GM23338 (cell line): ENCODE measurements at regions not wholly inside any gene's neighbourhood (a gene's known extent, or its start where the extent isn't known, plus 50 kb on each side); places are given as distances from the start of the nearest gene placed in this dataset.

Experiments used
- ATAC-seq: fragments of 200-7000 bp; cut with Tn5 transposase; 3 replicates; pipeline ENCODE4 v1.9.1; 2020
- DNase-seq: peaks from one replicate; pipeline ENCODE4 v3.0.0-alpha.2; 2015; ENCODE audit warnings: low spot score
- H2AFZ ChIP-seq: fragments of 200-600 bp; sonication (generic); 2 replicates; pipeline ENCODE4 v1.8.0; 2016; ENCODE audit warnings: antibody characterized with exemption, mild to moderate bottlenecking, moderate library complexity
- H3F3A ChIP-seq: fragments of 200-600 bp; sonication (generic); replicated peaks from 2 replicates; pipeline ENCODE4 v1.8.0; 2017; ENCODE audit warnings: antibody characterized with exemption, mixed run types, low read depth
- H3K27ac ChIP-seq: fragments of 200-600 bp; sonication (generic); 2 replicates; pipeline ENCODE4 v1.6.1; 2016; ENCODE audit warnings: low read depth
- H3K27me3 ChIP-seq: fragments of 200-600 bp; sonication (generic); 2 replicates; pipeline ENCODE4 v1.8.0; 2016; ENCODE audit warnings: mild to moderate bottlenecking, mixed run types, moderate library complexity; ENCODE audit not compliant: insufficient read depth
- H3K36me3 ChIP-seq: fragments of 200-600 bp; sonication (generic); 2 replicates; pipeline ENCODE4 v1.8.0; 2016; ENCODE audit warnings: mild to moderate bottlenecking; ENCODE audit not compliant: insufficient read depth
- H3K4me1 ChIP-seq: fragments of 200-600 bp; sonication (generic); 2 replicates; pipeline ENCODE4 v1.8.0; 2016; ENCODE audit warnings: mild to moderate bottlenecking, moderate library complexity; ENCODE audit not compliant: insufficient read depth
- H3K4me2 ChIP-seq: fragments of 200-600 bp; sonication (generic); 2 replicates; pipeline ENCODE4 v1.7.1; 2017; ENCODE audit warnings: mixed run types
- H3K4me3 ChIP-seq: fragments of 200-600 bp; sonication (generic); 2 replicates; pipeline ENCODE4 v1.6.1; 2016; ENCODE audit warnings: mixed run types
- H3K79me2 ChIP-seq: fragments of 200-600 bp; sonication (generic); replicated peaks from 2 replicates; pipeline ENCODE4 v1.8.0; 2017; ENCODE audit warnings: mild to moderate bottlenecking; ENCODE audit not compliant: insufficient read depth
- H3K9me2 ChIP-seq: fragments of 200-600 bp; sonication (generic); 2 replicates; pipeline ENCODE4 v1.8.0; 2017; ENCODE audit not compliant: insufficient read depth
- H4K20me1 ChIP-seq: fragments of 200-600 bp; sonication (generic); replicated peaks from 2 replicates; pipeline ENCODE4 v1.8.0; 2017; ENCODE audit warnings: mild to moderate bottlenecking; ENCODE audit not compliant: insufficient read depth
- H3K27ac Mint-ChIP-seq: 2 replicates; pipeline ENCODE4 v1.8.0; 2020; ENCODE audit warnings: inconsistent platforms, mild to moderate bottlenecking, moderate library complexity, mixed read lengths
- H3K27me3 Mint-ChIP-seq: 3 replicates; pipeline ENCODE4 v1.8.0; 2022; ENCODE audit warnings: low read depth, mild to moderate bottlenecking, moderate library complexity, mixed read lengths, inconsistent platforms; ENCODE audit not compliant: insufficient read depth, poor library complexity
- H3K36me3 Mint-ChIP-seq: 3 replicates; pipeline ENCODE4 v1.8.0; 2021; ENCODE audit warnings: low read depth, mild to moderate bottlenecking, inconsistent platforms, moderate library complexity, mixed read lengths
- H3K4me1 Mint-ChIP-seq: 3 replicates; pipeline ENCODE4 v1.8.0; 2020; ENCODE audit warnings: mild to moderate bottlenecking, inconsistent platforms, mixed read lengths
- H3K4me3 Mint-ChIP-seq: 3 replicates; pipeline ENCODE4 v1.8.0; 2021; ENCODE audit warnings: moderate library complexity, mild to moderate bottlenecking, inconsistent platforms, mixed read lengths
- H3K9me3 Mint-ChIP-seq: 3 replicates; pipeline ENCODE4 v1.8.0; 2020; ENCODE audit warnings: moderate library complexity, mild to moderate bottlenecking, inconsistent platforms, mixed read lengths
- NANOG ChIP-seq: IDR thresholded peaks from 2 replicates; pipeline ENCODE4 v1.6.1; 2016; ENCODE audit warnings: antibody characterized with exemption, borderline replicate concordance
- REST ChIP-seq: IDR thresholded peaks from one replicate; pipeline ENCODE4 v1.6.1; 2018; ENCODE audit warnings: antibody characterized with exemption; ENCODE audit not compliant: unreplicated experiment
- STAT1 ChIP-seq: IDR thresholded peaks from one replicate; pipeline ENCODE4 v1.6.1; 2016; ENCODE audit warnings: antibody characterized with exemption; ENCODE audit not compliant: unreplicated experiment
- ZNF114 ChIP-seq: fragments of 250-450 bp; sonication (Bioruptor Pico); IDR thresholded peaks from 2 replicates; pipeline ENCODE4 v1.5.0; 2020; ENCODE audit warnings: mild to moderate bottlenecking, moderate library complexity
- ZNF462 ChIP-seq: fragments of 250-450 bp; sonication (Bioruptor Pico); IDR thresholded peaks from 2 replicates; pipeline ENCODE4 v1.5.0; 2020; ENCODE audit warnings: mild to moderate bottlenecking, moderate library complexity

- H3K4me1 ChIP-seq, result peaks cover 6% of the 10 kb centered on the region; the same call in 1 of the 2 replicates
- ATAC-seq, result no peak
- Mint-ChIP-seq H3K4me1 (peaks cover 16% of the 10 kb centered on the region), H3K9me3 (no peaks in the 10 kb centered on the region), H3K27ac (no peak overlapping the region), H3K36me3 (peaks cover 3% of the 10 kb centered on the region; the same call in 1 of the 3 replicates), H3K27me3 (no peaks in the 10 kb centered on the region), H3K4me3 (no peak overlapping the region)
- no peaks in the 10 kb centered on the region for H3K9me2 ChIP-seq
- DNase-seq, result no peak
- TF ChIP-seq STAT1 (no peak), NANOG (no peak), REST (no peak), ZNF114 (CRISPR knock-in tag) (no peak), ZNF462 (CRISPR knock-in tag) (no peak)
- no peak overlapping the region for H2AFZ ChIP-seq
- no peak overlapping the region for H3K27ac ChIP-seq
- H3K27me3 ChIP-seq, result no peaks in the 10 kb centered on the region
- H3K4me3 ChIP-seq, result no peak overlapping the region
- no peaks in the 10 kb centered on the region for H3K79me2 ChIP-seq
- no peaks in the 10 kb centered on the region for H4K20me1 ChIP-seq
- H3F3A ChIP-seq, result no peaks in the 10 kb centered on the region
- H3K36me3 ChIP-seq, result no peaks in the 10 kb centered on the region
- H3K4me2 ChIP-seq, result no peak overlapping the region
These were observed 526.9 kb upstream of the NECTIN3 start for GRCh38 chr3:110544730-110545129.
